HG03135 (cell line): ENCODE measurements at regions not wholly inside any gene's neighbourhood (a gene's known extent, or its start where the extent isn't known, plus 50 kb on each side); places are given as distances from the start of the nearest gene placed in this dataset.
"Not testable (repeated sequence)": the region's sequence is repeated elsewhere in the genome, so short reads cannot be mapped to it uniquely, and the experiment has no call there.

ENCODE experiments used
- ATAC-seq: cut with Tn5 transposase; IDR thresholded peaks from one replicate; pipeline ENCODE4 v1.9.1; 2021; ENCODE audit warnings: mild to moderate bottlenecking, moderate library complexity; ENCODE audit not compliant: unreplicated experiment

- no peak for ATAC-seq
Observed at GRCh38 chr9:72471096-72471495, 50.3 kb upstream of the TMC1 start.

- no peak for ATAC-seq
Observed at GRCh38 chr9:72467766-72468738, 53.4 kb upstream of the TMC1 start.

- no peak for ATAC-seq
Observed at GRCh38 chr9:72465593-72465984, 55.8 kb upstream of the TMC1 start.

GRCh38 chr9:72464857-72465592 is 56.4 kb upstream of the TMC1 start:
- ATAC-seq: peak; percentile 63

GRCh38 chr9:72462340-72462739 is 59.1 kb upstream of the TMC1 start:
- ATAC-seq: no peak

GRCh38 chr9:72460342-72461312 is 60.8 kb upstream of the TMC1 start:
- ATAC-seq: no peak

- ATAC-seq: no peak
Observed at GRCh38 chr9:72459308-72459707, 62.1 kb upstream of the TMC1 start.

GRCh38 chr9:72458153-72458552 is 63.3 kb upstream of the TMC1 start:
- ATAC-seq: no peak

GRCh38 chr9:72457366-72457765 is 64.0 kb upstream of the TMC1 start:
- no peak for ATAC-seq

- no peak for ATAC-seq
Observed at GRCh38 chr9:72454871-72455491, 66.4 kb upstream of the TMC1 start.

GRCh38 chr9:72453797-72454196 is 67.6 kb upstream of the TMC1 start:
- no peak for ATAC-seq

GRCh38 chr9:72446241-72446640 is 75.2 kb upstream of the TMC1 start:
- not testable (repeated sequence) for ATAC-seq

GRCh38 chr9:72445306-72445995 is 76.0 kb upstream of the TMC1 start:
- no peak for ATAC-seq

GRCh38 chr9:72444435-72444834 is 77.0 kb upstream of the TMC1 start:
- no peak for ATAC-seq

- ATAC-seq: peak; percentile 89
Observed at GRCh38 chr9:72443855-72444254, 77.6 kb upstream of the TMC1 start.

GRCh38 chr9:72441848-72442607 is 77.0 kb upstream of the ZFAND5 start:
- ATAC-seq: no peak

- ATAC-seq: no peak
Observed at GRCh38 chr9:72440992-72441847, 76.2 kb upstream of the ZFAND5 start.

- no peak for ATAC-seq
Observed at GRCh38 chr9:72440378-72440777, 75.4 kb upstream of the ZFAND5 start.
